ENCODE measurements at regions not wholly inside any gene's neighbourhood (a gene's known extent, or its start where the extent isn't known, plus 50 kb on each side); places are given as distances from the start of the nearest gene placed in this dataset.
"Not testable (repeated sequence)": the region's sequence is repeated elsewhere in the genome, so short reads cannot be mapped to it uniquely, and the experiment has no call there.

DNA sequence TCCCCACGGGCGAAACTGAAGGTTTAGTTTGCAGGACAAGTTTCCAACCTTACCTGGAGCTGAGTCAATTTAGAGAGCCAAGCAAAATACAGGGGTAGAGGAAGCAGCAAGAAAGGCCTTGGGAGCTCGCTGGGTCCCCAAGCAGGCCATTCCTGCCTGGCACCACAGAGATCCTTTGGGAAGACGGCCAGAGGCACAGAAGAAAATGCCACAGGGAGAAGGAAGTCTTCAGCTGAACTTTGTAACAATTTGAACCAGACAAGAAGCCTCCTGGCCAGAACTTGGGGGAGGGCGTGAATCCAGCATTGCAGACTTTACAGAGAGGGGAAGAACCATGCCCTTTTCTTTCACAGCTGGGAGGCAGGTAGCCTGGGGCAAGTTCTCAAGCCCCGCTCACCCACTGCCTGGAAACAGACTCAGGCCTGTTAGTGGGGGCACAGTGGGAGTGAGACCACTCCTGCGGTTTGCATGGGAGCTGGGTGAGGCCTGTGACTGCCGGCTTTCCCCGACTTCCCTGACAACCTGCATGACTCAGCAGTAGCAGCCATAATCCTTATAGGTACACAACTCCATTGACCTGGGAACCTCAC, 259.4 kb downstream of the SETD4 start:
- H3K79me2 ChIP-seq (ENCODE audit: control insufficient read depth, insufficient read depth, low read length); dilution Hi-C loops (cut with MboI; ENCODE audit: extremely low pct_ligation_motif_present, low sequenced_read_pairs); H2AFZ ChIP-seq (ENCODE audit: low read depth, low read length); H4K20me1 ChIP-seq (replicated peaks; ENCODE audit: control insufficient read depth, extremely low read depth, insufficient read depth, low read length); H3K4me1 ChIP-seq (ENCODE audit: control insufficient read depth, extremely low read depth, insufficient read depth, low read length); H3K4me3 ChIP-seq (replicated peaks in 1 of 3; ENCODE audit: insufficient read depth in 1 of 3, low read depth in 1 of 3, low read length in 3 of 3); H3K27ac ChIP-seq (ENCODE audit: insufficient read depth, low read depth, low read length); H3K9me1 ChIP-seq (replicated peaks; ENCODE audit: control insufficient read depth, extremely low read depth, insufficient read depth, low read length); DNase-seq (ENCODE audit: low read depth, low spot score); H3K4me2 ChIP-seq (ENCODE audit: insufficient read depth, low read length); H3K36me3 ChIP-seq (ENCODE audit: control insufficient read depth in 2 of 2, extremely low read depth in 1 of 2, insufficient read depth in 2 of 2, low read length in 2 of 2); BruUV-seq (replicated peaks); H3K9me3 ChIP-seq (replicated peaks; ENCODE audit: control insufficient read depth, insufficient read depth, low read length); FAIRE-seq; H3K9ac ChIP-seq (replicated peaks; ENCODE audit: extremely low read depth, insufficient read depth, low read length); intact Hi-C loops (cut with micrococcal nuclease); POLR2A ChIA-PET: not testable (repeated sequence)
- CTCF ChIA-PET, result interaction anchor here (1.1 kb wide), 1 partner anchor 9 kb away, joined by 5 read pairs; no protein-coding TSS in a partner anchor
- H3K27me3 ChIP-seq (ENCODE audit: control insufficient read depth in 2 of 2, insufficient read depth in 2 of 2, low read length in 2 of 2), result peaks cover 12 to 19% of the 10 kb centered on the region in 2 experiments

DNA sequence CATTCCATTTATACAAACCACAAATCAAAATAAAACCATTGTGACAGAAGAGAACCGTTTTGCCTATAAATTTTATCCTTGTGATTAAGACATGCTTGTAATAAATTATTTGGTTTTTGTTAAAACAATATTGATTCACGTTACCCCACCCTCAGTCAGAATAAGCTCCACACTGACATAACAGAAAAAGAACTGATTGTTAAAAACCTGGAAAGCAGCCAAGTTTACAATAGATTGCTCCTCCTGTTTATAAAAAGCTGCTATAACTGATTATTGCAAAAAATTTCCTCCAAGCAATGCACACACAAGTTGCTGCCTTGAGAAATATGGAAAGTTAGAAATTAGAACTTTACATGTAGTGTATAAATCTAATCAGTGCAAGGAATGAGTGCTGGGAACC, 263.5 kb downstream of the SETD4 start:
- H4K20me1 ChIP-seq (replicated peaks; ENCODE audit: control insufficient read depth, extremely low read depth, insufficient read depth, low read length), result no peaks in the 10 kb centered on the region
- no peaks in the 10 kb centered on the region for H3K79me2 ChIP-seq (ENCODE audit: control insufficient read depth, insufficient read depth, low read length)
- H3K9me1 ChIP-seq (replicated peaks; ENCODE audit: control insufficient read depth, extremely low read depth, insufficient read depth, low read length), result no peaks in the 10 kb centered on the region
- no peaks in the 10 kb centered on the region for H3K36me3 ChIP-seq (ENCODE audit: control insufficient read depth in 2 of 2, extremely low read depth in 1 of 2, insufficient read depth in 2 of 2, low read length in 2 of 2)
- no peak for TF ChIP-seq POLR2AphosphoS5 (IDR thresholded peaks at IDR 0.05; ENCODE audit: insufficient read depth, low read depth, low read length)
- TF ChIP-seq, protein P1, sequence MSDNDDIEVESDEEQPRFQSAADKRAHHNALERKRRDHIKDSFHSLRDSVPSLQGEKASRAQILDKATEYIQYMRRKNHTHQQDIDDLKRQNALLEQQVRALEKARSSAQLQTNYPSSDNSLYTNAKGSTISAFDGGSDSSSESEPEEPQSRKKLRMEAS (IDR thresholded peaks at IDR 0.05; ENCODE audit: insufficient read depth, insufficient read length), result no peak
- TF ChIP-seq, protein P2, sequence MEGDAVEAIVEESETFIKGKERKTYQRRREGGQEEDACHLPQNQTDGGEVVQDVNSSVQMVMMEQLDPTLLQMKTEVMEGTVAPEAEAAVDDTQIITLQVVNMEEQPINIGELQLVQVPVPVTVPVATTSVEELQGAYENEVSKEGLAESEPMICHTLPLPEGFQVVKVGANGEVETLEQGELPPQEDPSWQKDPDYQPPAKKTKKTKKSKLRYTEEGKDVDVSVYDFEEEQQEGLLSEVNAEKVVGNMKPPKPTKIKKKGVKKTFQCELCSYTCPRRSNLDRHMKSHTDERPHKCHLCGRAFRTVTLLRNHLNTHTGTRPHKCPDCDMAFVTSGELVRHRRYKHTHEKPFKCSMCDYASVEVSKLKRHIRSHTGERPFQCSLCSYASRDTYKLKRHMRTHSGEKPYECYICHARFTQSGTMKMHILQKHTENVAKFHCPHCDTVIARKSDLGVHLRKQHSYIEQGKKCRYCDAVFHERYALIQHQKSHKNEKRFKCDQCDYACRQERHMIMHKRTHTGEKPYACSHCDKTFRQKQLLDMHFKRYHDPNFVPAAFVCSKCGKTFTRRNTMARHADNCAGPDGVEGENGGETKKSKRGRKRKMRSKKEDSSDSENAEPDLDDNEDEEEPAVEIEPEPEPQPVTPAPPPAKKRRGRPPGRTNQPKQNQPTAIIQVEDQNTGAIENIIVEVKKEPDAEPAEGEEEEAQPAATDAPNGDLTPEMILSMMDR (IDR thresholded peaks at IDR 0.05; ENCODE audit: extremely low read depth in 1 of 2, insufficient read depth in 1 of 2, low read depth in 1 of 2, low read length in 2 of 2), result no peak
- TF ChIP-seq FOS (IDR thresholded peaks at IDR 0.05; ENCODE audit: borderline replicate concordance, insufficient read depth, low read length), result no peak
- no peak for TF ChIP-seq JUN (IDR thresholded peaks at IDR 0.05; ENCODE audit: borderline replicate concordance, insufficient read depth, insufficient read length, low read depth)
- TF ChIP-seq POLR2A (IDR thresholded peaks at IDR 0.05; ENCODE audit: low read depth, low read length), result no peak
- TF ChIP-seq GATA2 (IDR thresholded peaks at IDR 0.05; ENCODE audit: insufficient read depth, insufficient read length, low read depth, low read length), result no peak
- TF ChIP-seq EZH2 (IDR thresholded peaks at IDR 0.05; ENCODE audit: borderline replicate concordance, low read depth, low read length, severe bottlenecking), result no peak
- TF ChIP-seq MYC (IDR thresholded peaks at IDR 0.05; ENCODE audit: low read depth, low read length), result no peak
- no peaks in the 10 kb centered on the region for H3K4me1 ChIP-seq (ENCODE audit: control insufficient read depth, extremely low read depth, insufficient read depth, low read length)
- H3K27ac ChIP-seq (ENCODE audit: insufficient read depth, low read depth, low read length), result no peak overlapping the region
- DNase-seq (ENCODE audit: low read depth, low spot score) (peak; percentile 24), FAIRE-seq (peak; percentile 57)
- no peak overlapping the region for H3K9ac ChIP-seq (replicated peaks; ENCODE audit: extremely low read depth, insufficient read depth, low read length)
- BruUV-seq (replicated peaks), result no TSS peak
- intact Hi-C loops (cut with micrococcal nuclease) (no loop called here), dilution Hi-C loops (cut with MboI; ENCODE audit: extremely low pct_ligation_motif_present, low sequenced_read_pairs) (no loop called here)
- H3K9me3 ChIP-seq (replicated peaks; ENCODE audit: control insufficient read depth, insufficient read depth, low read length), result no peaks in the 10 kb centered on the region
- no peak overlapping the region for H2AFZ ChIP-seq (ENCODE audit: low read depth, low read length)
- H3K4me2 ChIP-seq (ENCODE audit: insufficient read depth, low read length), result no peak overlapping the region
- ChIA-PET CTCF (interaction anchor here (0.8 kb wide), 1 partner anchor 1060 kb away, joined by 3 read pairs; no protein-coding TSS in a partner anchor), POLR2A (no interaction called here)
- peaks cover 10 to 21% of the 10 kb centered on the region in 2 experiments for H3K27me3 ChIP-seq (ENCODE audit: control insufficient read depth in 2 of 2, insufficient read depth in 2 of 2, low read length in 2 of 2)
- no peak overlapping the region for H3K4me3 ChIP-seq (replicated peaks in 1 of 3; ENCODE audit: insufficient read depth in 1 of 3, low read depth in 1 of 3, low read length in 3 of 3)

DNA sequence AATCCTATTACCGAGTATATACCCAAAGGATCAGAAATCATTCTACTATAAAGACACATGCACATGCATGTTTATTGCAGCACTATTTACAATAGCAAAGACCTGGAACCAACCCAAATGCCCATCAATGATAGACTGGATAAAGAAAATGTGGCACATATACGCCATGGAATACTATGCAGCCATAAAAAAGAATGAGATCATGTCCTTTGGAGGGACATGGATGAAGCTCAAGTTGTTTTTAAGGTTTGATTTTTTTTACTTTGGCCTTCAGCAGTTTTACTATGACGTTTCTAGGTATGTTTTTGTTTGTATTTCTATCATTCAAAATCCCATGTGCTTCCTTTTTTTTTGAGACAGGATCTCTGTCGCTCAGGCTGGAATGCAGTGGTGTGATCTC, 265.8 kb downstream of the SETD4 start:
- DNase-seq (ENCODE audit: low read depth, low spot score); H2AFZ ChIP-seq (ENCODE audit: low read depth, low read length); H3K9me3 ChIP-seq (replicated peaks; ENCODE audit: control insufficient read depth, insufficient read depth, low read length); H3K36me3 ChIP-seq (ENCODE audit: control insufficient read depth in 2 of 2, extremely low read depth in 1 of 2, insufficient read depth in 2 of 2, low read length in 2 of 2); H3K9ac ChIP-seq (replicated peaks; ENCODE audit: extremely low read depth, insufficient read depth, low read length); intact Hi-C loops (cut with micrococcal nuclease); H3K9me1 ChIP-seq (replicated peaks; ENCODE audit: control insufficient read depth, extremely low read depth, insufficient read depth, low read length); POLR2A ChIA-PET; FAIRE-seq; dilution Hi-C loops (cut with MboI; ENCODE audit: extremely low pct_ligation_motif_present, low sequenced_read_pairs); CTCF ChIA-PET; H3K4me3 ChIP-seq (replicated peaks in 1 of 3; ENCODE audit: insufficient read depth in 1 of 3, low read depth in 1 of 3, low read length in 3 of 3); BruUV-seq (replicated peaks); H3K27ac ChIP-seq (ENCODE audit: insufficient read depth, low read depth, low read length); H4K20me1 ChIP-seq (replicated peaks; ENCODE audit: control insufficient read depth, extremely low read depth, insufficient read depth, low read length); H3K79me2 ChIP-seq (ENCODE audit: control insufficient read depth, insufficient read depth, low read length); H3K4me2 ChIP-seq (ENCODE audit: insufficient read depth, low read length); H3K4me1 ChIP-seq (ENCODE audit: control insufficient read depth, extremely low read depth, insufficient read depth, low read length): not testable (repeated sequence)
- H3K27me3 ChIP-seq (ENCODE audit: control insufficient read depth in 2 of 2, insufficient read depth in 2 of 2, low read length in 2 of 2), result peaks cover 10 to 21% of the 10 kb centered on the region in 2 experiments

Measured in endothelial cell of umbilical vein (primary cell).